Stimulated activated CD4-positive, alpha-beta T cell treated with anti-CD3 and anti-CD28 coated beads, Interleukin-2, amount 100 ng/mL, for 48 hours (primary cell): ENCODE measurements at regions not wholly inside any gene's neighbourhood (a gene's known extent, or its start where the extent isn't known, plus 50 kb on each side); places are given as distances from the start of the nearest gene placed in this dataset.

ENCODE experiments used
- DNase-seq, 2 donors: peaks; one replicate each; pipeline ENCODE4 v3.0.0-alpha.2; 2020

DNA sequence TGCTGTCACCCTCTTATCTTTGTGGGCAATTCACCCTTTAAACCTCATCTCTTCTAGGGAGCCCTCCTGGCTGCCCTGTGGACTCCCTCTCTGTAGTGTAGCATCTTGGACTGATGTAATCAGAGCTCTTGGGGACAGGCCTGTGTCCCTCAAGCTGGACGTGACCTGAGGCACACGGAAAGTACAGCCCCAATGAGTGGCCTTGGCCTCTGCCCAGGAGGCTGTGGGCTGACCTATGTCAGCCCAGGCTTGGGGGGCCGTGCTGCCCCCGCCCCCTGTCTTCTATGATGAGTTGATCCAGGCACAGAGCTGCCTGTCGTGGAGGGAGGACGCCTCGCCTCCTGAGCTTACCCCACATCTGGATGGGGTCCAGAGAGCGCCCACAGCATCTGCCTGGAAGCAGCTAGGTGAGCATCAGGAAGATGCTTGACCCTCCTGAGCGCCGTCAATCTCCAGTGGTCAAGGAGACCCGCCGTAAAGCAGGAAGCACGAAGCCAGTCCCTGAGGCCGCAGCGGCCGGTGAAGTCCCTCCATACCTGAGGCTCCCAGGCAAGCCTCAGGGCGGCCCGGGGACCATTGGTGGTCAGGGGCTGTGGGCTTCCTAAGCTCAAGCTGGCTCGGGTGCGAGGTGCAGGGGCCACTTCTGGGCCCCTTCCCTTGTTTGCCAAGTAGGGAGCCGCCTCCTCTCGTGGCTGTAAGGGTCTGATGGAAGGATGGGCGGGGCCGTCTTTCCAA is 1136.9 kb downstream of the BRD1 start:
- no peak for DNase-seq

DNA sequence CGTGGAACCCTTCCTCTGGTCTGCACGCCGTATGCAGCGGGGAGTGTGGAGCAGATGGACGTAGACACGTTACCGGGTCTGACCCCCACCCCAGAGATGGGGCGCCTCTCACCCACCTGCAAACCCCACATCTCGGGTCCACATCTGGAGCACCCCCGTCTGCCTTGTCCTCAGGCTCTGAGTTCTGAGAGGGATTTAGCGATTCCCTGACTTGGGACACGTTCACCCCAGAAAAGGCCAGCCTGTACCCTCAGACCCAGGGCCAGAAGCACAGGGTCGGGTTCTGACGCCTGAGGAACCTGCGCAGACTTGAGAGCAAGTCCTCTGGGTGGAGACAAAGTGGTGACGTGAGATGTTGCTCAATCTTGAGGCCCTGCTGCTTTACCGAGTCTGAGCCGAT is 1138.5 kb downstream of the BRD1 start:
- DNase-seq = no peak

DNA sequence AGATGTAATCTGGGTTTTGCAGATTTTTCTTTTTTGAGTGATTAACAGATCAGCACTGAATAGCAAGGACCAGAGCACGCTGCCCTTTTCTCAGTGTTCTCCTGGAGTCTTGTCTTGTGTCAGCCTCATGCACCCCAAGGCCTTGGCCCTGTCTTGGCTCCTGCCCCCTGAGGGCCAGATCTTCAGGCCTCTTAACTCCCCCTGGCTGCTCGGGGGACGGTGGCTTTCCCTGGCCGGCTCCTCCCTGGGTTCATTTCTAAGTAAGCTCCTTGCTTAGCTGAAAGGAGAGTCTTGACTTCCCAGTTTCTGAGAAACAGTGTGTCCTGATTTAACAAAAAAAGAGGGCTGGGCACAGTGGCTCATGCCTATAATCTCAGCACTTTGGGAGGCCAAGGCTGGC is 1139.3 kb downstream of the BRD1 start:
- DNase-seq = no peak

DNA sequence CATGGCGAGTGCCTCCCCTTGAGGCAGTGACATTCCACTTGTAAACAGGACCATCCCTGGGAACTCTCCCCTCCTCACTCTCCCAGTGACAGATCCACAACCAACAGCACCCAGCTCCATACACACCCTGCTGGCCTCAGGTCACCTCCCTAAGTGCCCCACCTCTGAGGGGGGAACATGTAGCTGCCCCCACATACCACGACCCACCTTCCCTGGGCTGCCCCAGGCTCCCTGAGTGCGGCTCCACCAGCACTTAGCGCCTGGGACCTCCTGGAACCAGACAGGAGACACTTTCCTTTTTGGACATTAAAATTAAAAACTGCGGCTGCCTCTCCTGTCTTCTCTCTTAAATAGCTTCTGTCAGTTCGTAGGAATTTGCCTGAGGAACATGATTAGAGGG is 1140.1 kb downstream of the BRD1 start:
- no peak for DNase-seq

DNA sequence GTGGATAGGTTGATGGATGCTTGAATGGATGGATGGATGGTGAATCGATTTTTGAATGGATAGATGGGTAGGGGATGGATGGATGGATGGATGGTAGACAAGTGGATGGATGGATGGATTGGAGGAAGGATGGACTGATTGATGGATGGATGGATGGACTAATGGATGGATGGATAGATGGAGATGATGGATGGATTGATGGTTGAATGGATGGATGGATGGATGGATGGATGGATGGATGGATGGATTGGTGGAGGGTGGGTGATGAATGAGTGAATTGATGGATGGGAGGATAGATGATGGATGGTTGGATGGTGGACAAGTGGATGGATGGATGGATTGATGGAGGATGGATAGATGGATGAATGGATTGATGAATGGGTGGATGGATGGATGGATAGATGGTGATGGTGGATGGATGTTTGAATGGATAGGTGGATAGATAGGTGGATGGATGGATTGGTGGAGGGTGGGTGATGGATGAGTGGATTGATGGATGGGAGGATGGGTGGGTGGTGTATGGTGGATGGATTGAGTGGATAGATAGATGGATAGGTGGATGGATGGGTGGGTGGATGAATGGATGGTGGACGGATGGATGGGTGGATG is 1140.9 kb downstream of the BRD1 start:
- DNase-seq = no peak

DNA sequence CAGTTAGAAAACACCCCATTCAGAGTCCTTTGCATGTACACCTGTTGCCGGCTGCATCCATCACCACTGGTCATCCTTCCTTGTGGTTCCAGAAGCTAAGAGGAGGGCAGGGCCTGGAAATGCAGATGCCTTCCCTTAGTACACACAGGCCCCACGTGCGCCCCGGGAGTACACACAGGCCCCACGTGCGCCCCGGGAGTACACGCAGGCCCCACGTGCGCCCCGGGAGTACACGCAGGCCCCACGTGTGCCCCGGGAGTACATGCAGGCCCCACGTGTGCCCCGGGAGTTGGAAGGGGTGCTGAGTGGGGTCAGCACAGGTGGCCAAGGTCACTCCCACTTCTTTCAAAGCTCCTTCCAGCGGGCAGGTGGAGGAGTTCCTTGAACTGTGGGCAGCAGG is 1141.9 kb downstream of the BRD1 start:
- no peak for DNase-seq

DNA sequence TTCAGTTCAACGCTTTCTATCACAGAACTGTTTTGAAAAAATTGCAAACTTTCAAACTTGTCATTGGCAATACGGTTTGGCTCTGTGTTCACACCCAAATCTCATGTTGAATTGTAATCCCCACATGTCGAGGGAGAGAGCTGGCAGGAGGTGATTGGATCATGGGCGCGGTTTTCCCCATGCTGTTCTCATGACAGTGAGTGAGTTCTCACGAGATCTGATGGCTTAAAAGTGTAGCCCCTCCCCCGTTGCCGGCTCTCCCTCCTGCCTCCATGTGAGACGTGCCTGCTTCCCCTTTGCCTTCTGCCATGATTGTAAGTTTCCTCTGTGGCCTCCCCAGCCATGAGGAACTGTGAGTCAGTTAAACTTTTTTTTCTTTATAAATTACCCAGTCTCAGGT is 1144.0 kb downstream of the BRD1 start:
- DNase-seq = no peak

DNA sequence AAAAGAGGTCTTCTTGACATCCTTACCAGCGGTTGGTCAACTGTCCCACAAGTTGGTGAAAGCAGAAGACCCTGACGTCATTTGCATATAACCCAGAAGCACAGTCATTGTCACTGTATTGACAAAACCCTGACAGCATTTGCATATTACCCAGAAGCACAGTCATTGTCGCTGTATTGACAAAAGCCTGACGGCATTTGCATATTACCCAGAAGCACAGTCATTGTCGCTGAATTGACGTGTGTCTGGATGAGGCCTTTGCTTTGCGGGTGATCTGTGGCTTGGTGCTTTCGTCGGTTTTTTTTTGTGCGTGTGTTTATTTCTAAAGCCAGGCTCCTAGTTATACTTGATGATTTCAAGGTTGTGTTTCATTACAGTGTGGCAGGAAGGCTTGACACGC is 1145.2 kb downstream of the BRD1 start:
- DNase-seq = no peak

DNA sequence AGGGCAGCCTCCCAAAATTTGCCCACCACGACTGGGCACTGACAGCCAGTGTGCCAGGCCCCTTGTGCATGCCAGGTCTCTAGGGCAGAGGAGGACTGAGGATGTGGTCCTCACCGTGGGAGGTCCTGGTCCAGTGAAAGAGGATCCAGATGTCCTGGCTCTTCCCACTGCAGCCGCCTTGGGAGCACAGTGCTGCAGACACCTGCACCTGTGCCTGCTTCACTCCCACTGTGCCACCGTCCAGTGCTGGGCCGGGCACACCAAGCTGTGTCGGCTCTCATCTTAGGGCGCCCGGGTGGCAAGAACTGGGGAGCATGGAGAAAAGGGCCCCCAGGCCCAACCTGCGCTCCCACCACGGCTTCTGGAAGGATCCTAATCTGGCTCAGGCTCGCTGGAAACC is 1147.1 kb downstream of the BRD1 start:
- DNase-seq = no peak

DNA sequence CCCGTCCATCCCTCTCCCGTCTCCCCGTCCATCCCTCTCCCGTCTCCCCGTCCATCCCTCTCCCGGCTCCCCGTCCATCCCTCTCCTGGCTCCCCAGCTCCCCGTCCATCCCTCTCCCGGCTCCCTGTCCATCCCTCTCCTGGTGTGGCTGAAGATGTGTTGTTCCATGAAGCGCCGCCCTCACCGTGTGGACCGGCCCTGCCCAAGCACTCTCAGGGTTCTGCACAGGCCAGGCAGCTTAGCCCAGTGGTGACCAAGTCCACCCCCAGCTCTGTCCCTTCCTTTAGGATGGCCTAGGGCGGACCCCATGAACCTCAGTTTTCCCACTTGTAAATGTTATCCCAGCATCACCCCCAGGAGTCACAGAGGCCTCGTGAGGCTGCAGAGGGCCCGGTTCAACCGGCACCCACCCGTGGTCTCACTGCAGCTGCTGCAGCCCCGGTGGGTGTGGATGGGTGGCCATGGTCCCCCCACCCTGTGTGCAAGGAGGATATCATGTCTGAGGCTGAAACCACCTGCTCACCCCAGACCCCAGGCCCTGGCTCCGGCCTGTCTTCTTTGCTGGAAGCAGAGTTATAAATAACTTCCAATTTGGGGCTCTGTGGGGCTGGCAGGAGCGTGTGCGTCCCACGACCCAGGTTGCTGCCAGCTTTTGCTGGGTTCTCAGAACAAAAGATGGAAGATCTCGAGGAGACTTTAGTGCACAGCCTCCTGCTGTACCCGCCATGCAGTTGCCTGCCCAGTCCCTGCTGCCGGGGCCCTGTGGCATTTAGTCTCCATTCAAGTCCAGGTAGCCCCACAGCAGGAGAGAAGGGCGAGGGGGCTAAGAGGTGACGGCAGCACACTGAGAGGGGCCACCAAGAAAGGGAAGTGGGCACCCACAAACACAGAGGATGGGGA is 1147.8 kb downstream of the BRD1 start:
- no peak for DNase-seq

DNA sequence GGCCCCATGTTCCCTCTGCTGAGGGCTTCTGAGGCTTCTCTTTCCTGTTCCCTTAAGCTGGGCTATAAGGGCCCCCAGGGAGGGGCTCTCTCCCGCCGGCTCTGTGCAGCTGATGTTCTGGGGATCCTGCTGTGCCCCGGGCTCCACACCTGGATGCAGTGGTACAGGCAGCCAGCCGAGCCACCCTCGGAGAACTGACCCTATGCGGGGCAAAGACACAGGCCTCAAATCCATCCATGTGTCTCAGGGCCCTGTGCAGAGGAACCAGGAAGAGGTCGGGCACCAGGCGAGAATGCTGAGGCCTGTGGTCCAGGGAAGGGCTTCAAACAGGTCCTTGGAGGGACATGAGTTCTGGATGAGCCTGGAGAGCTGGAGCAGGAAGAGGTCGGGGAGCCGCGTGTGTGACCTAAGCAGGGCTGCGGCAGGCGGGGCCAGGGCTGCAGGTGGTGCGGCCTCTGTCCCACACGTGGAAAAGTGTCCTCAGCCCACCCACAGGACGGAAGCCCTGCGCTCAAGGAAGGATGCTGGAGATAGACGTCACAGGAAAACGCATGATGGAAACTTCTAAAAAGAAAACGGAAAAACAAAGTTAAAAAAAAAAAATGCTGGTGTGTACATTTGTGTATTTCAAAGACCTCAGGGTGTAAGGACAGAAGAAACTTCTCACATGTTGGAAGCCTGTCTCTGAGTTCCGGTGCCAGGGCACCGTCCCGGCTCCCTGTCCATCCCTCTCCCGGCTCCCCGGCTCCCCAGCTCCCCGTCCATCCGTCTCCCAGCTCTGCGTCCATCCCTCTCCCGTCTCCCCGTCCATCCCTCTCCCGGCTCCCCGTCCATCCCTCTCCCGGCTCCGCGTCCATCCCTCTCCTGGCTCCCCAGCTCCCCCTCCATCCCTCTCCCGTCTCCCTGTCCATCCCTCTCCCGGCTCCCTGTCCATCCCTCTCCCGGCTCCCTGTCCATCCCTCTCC is 1149.2 kb downstream of the BRD1 start:
- no peak for DNase-seq

DNA sequence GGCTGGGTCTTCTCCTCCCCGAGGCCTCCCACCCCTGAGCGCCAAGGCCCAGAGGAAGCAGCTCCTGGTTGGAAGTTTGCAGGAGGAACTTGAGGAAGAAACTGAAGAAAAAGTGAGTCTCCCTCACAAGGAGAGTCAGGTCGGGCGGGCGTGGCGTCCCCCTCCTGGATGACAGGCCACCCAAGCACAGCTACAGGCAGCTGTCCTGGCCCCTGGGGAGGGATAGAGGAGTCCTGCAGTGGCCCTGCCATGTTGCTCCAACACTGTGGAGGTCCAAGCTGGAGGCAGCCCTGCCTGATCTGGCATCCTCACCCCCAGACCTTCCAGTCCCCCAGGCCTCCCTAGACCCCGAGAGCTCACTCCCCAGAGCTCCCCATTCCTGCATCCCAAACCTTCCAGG is 1150.1 kb downstream of the BRD1 start:
- no peak for DNase-seq

DNA sequence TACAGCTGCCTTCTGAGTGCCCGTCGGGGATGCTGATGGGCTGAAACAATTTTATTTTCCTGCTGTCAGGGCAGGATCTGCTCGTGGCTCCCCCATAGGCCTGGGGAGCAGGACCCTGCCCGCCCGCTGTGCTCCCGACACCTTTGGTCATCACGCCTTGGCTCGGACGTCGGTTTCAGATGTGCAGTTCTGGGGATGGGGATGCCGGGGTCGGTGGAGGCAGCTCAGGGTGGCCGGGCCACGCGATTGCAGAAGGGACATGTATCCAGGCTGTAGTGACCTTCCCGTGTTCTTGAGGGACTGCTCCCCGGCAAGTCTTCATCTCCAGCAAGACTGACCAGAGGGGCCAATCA is 1150.5 kb downstream of the BRD1 start:
- DNase-seq = no peak

DNA sequence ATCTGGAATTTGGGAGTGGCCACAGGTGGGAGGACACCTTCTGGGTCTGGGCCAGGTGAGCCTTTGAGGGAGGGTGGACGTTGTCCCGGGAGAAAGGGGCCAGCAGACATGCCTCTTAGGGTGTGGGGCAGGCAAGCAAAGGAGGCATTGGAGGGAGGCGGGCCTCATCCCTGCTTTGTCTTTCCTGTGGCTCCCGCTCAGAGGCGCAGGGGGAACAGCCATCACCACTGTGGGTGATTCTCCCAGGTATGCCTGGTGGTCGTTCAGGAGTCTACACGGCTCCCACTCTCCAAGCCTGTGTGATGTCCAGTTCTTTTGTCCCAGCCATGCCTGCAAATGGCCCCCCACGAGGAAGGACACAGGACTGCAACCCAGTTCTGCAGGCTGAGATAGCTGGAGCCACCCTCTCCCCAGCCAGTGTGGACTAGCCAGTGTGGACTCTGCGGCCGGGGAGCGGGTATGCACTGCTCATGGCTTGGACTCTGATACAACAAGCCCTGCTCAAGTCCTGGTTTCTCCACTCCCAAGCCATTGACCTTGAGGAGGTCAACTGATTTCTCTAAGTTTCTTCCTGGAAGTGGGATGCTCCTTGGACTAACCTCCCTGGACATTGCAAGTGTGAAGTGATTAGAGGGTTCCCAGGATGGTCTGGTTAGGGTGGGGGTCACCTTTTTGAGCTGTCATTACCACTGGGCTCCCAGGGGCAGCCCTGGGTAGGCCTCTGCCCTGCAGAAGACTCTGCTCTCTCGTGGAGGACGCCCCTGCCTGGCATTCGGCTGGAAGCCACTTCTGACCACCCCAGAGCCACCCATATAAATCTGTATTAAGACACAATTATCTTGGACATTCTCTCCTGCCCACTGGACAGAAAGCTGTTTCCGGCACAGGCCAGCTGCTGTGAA is 1151.2 kb downstream of the BRD1 start:
- no peak for DNase-seq

DNA sequence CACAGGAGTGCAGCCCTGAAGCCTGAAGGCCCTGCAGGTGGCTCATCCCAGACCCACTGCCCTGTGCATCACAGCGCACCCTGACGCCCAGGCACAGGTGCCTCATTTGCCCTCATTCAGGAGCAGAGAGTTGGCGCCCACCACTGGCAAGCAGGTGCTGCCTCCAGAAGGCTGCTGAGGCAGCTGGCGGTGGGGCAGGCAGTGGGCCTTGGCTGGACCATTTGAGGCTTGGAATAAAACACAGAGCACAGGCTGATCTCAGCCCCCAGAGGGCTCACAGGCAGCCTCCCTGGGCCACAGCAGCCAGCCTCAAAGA is 1151.9 kb downstream of the BRD1 start:
- DNase-seq = no peak

DNA sequence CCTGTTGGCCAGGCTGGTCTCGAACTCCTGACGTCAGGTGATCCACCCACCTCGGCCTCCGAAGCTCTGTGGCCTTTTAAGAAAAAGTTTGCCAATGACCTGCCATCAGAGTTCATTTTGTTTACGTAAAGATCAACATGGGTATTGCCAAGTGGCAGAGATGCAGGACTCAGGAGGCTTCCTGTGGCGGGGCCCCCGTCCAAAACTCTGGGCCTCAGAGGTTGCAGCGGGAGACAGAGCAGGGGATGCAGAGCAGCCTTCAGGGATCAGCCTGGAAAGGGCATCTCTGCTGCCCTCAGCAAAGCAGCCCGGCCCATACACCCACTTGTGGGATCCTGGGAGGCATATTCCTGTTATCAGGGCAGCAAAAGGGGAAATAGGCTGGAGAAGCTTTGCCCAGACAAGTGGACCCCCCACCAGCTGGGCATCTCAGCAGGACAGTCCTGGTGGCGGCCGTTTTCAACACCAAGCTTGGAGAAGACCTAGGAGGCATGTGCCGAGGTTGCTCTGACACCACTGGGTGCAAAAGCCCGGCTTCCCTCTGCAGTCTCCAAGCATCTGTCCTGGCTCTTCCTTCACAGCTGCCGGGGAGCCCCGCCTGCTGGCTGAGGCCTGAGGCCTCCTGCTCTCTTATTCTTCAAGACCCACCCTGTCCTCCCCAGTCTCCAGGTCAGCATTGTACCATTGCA is 1152.4 kb downstream of the BRD1 start:
- DNase-seq = no peak

DNA sequence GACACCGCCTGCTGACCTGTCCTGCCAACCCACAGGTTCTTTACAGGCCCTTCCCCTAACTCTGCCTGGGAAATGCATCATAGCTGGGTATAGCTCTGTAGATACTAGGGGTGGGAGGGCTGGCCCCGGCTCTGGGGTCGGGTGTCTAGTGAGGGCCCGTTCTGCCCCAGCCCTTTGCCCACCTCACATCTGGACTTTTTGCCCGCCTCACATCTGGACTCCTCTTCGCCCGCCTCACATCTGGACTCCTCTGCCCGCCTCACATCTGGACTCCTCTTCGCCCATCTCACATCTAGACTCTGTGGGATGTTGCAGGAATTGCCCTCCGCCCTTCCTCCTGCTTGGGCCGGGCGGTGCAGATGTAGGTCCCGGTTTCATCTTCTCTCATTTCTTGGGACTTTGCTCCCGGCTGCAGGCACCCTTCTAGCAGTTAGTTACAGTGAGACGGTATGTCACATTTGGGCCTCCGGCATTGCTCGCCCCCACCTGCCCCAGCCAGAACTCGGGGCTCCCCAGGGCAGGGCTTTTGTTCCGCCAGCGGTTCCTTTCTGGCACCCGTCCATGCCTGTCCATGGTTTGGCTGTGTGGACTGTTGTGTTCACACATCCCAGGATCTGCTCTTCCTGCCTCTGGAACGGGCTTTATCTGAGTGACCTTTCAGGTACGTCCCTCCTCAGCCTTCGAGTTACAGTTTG is 1153.7 kb downstream of the BRD1 start:
- no peak for DNase-seq

DNA sequence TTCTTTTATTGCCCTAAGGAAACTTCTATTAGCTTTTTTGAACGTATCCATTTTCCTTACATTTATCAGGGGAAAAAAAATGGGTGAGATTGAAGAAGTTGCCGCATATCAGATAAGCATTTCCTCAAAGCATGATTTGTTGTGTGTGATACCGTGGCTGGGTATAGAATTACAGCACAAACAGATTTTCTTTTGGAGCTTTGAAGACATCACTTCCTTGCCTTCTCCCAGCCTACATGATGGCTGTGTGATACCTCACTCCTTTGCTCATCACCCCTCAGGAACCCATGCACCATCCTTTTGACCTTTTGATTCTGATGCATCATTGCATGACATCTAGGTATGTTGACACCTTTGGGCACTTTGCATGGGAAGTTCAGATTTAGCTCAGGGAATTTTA is 1155.3 kb downstream of the BRD1 start:
- no peak for DNase-seq

DNA sequence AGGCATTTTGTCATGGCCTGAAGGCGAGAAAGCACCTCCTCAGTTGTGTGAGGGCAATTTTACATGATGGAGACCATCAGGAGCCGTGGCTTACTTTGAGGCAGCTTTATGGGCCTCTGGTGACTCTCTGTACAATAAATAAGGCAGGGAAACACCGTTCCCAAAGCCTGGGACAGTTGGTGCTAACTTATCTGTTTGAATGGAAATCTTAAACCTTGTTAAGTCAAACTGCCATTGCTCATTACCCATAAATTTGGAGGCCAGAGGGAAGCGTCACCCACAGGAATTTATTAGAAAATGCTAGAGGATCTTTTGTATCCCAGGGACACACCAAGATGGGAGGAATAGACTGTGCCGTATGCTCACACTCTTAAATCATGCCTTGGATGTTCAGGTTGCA is 1156.9 kb downstream of the BRD1 start:
- DNase-seq = no peak

DNA sequence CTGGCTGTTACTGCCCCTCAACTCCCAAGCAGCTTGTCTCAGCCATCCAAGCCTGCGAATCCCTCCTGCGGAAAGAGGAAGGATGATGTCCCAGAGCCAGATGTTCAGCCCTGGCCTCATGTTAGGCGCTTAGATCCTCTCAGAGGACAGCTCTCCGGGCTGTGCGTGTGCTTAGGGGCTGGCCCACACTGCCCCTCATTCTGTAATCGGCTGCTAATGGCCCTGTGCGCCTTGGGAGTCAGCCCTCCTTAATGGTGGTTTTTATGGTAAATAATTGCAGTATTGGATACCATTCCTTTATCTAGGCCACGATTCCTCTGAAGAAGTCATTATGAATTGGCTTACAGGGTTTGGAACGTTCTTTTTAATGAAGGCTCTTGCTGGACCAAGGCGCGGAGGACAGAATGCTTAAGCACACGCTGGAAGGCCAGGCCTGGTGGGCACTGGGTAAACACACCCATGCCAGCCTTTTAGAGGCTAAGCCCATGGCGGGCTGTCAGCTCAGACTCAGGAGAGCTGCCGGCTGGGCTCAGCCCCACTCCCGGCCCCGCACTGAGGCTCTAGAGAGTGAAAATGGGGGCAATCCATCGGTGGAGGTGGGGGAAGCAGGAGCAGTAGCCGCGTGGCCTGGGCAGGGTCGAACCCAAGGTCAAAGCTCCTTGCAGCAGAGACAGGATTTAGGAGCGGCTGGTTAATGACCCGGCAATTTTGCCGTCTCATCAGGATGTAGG is 1157.5 kb downstream of the BRD1 start:
- DNase-seq = no peak
